ENCODE measurements at regions not wholly inside any gene's neighbourhood (a gene's known extent, or its start where the extent isn't known, plus 50 kb on each side); places are given as distances from the start of the nearest gene placed in this dataset.

- DNase-seq (ENCODE audit: low read depth in 3 of 3) = no peak
These were observed 234.9 kb upstream of the CYRIA start for GRCh38 chr2:16900405-16901025.

GRCh38 chr2:16899958-16900357 lies 234.3 kb upstream of the CYRIA start:
- DNase-seq (ENCODE audit: low read depth in 3 of 3) = no peak

- DNase-seq (ENCODE audit: low read depth in 3 of 3) = no peak
These were observed 224.4 kb upstream of the CYRIA start for GRCh38 chr2:16890081-16890480.

GRCh38 chr2:16885027-16885426 lies 219.4 kb upstream of the CYRIA start:
- no peak for DNase-seq (ENCODE audit: low read depth in 3 of 3)

- no peak for DNase-seq (ENCODE audit: low read depth in 3 of 3)
These were observed 217.1 kb upstream of the CYRIA start for GRCh38 chr2:16882706-16883105.

GRCh38 chr2:16881122-16881521 lies 215.5 kb upstream of the CYRIA start:
- DNase-seq (ENCODE audit: low read depth in 3 of 3) = no peak

GRCh38 chr2:16871411-16871810 lies 205.8 kb upstream of the CYRIA start:
- DNase-seq (ENCODE audit: low read depth in 3 of 3) = no peak

- DNase-seq (ENCODE audit: low read depth in 3 of 3) = no peak
These were observed 204.9 kb upstream of the CYRIA start for GRCh38 chr2:16870491-16871076.

GRCh38 chr2:16869711-16870110 lies 204.1 kb upstream of the CYRIA start:
- no peak for DNase-seq (ENCODE audit: low read depth in 3 of 3)

- no peak for DNase-seq (ENCODE audit: low read depth in 3 of 3)
These were observed 196.8 kb upstream of the CYRIA start for GRCh38 chr2:16862471-16862870.

- no peak for DNase-seq (ENCODE audit: low read depth in 3 of 3)
These were observed 195.9 kb upstream of the CYRIA start for GRCh38 chr2:16861530-16861929.

GRCh38 chr2:16861111-16861510 lies 195.5 kb upstream of the CYRIA start:
- DNase-seq (ENCODE audit: low read depth in 3 of 3) = no peak

GRCh38 chr2:16860627-16861026 lies 195.0 kb upstream of the CYRIA start:
- no peak for DNase-seq (ENCODE audit: low read depth in 3 of 3)

GRCh38 chr2:16855183-16855582 lies 189.5 kb upstream of the CYRIA start:
- DNase-seq (ENCODE audit: low read depth in 3 of 3) = no peak

- no peak for DNase-seq (ENCODE audit: low read depth in 3 of 3)
These were observed 187.5 kb upstream of the CYRIA start for GRCh38 chr2:16853088-16853487.

GRCh38 chr2:16852651-16853050 lies 187.0 kb upstream of the CYRIA start:
- DNase-seq (ENCODE audit: low read depth in 3 of 3) = no peak

- DNase-seq (ENCODE audit: low read depth in 3 of 3) = no peak
These were observed 185.5 kb upstream of the CYRIA start for GRCh38 chr2:16851126-16851525.

- DNase-seq (ENCODE audit: low read depth in 3 of 3) = no peak
These were observed 175.0 kb upstream of the CYRIA start for GRCh38 chr2:16840496-16841172.

- no peak for DNase-seq (ENCODE audit: low read depth in 3 of 3)
These were observed 167.3 kb upstream of the CYRIA start for GRCh38 chr2:16832910-16833309.

GRCh38 chr2:16828828-16829160 lies 163.2 kb upstream of the CYRIA start:
- no peak for DNase-seq (ENCODE audit: low read depth in 3 of 3)

- no peak for DNase-seq (ENCODE audit: low read depth in 3 of 3)
These were observed 162.6 kb upstream of the CYRIA start for GRCh38 chr2:16828044-16828827.

GRCh38 chr2:16824472-16824871 lies 158.8 kb upstream of the CYRIA start:
- no peak for DNase-seq (ENCODE audit: low read depth in 3 of 3)

GRCh38 chr2:16821692-16822091 lies 156.1 kb upstream of the CYRIA start:
- no peak for DNase-seq (ENCODE audit: low read depth in 3 of 3)
